HAP-1 (cell line): ENCODE measurements at regions not wholly inside any gene's neighbourhood (a gene's known extent, or its start where the extent isn't known, plus 50 kb on each side); places are given as distances from the start of the nearest gene placed in this dataset.
A peak's percentile ranks its signal among the peaks of the same experiment; 100 is the strongest.

Experiments
- DNase-seq, 2 experiments: peaks; one replicate each; pipeline ENCODE4 v3.0.0-alpha.2; 2016 to 2020; ENCODE audit warnings: low spot score in 2 of 2
- H3K27me3 ChIP-seq: fragments of 250-450 bp; sonication (Bioruptor Pico); 2 replicates; pipeline ENCODE4 v1.5.1; 2020; ENCODE audit warnings: low read depth, mild to moderate bottlenecking, moderate library complexity
- H3K36me3 ChIP-seq: fragments of 250-450 bp; sonication (Bioruptor Pico); replicated peaks from 2 replicates; pipeline ENCODE4 v1.5.1; 2020; ENCODE audit warnings: mild to moderate bottlenecking
- H3K4me1 ChIP-seq: fragments of 250-450 bp; sonication (Bioruptor Pico); 2 replicates; pipeline ENCODE4 v1.5.1; 2020; ENCODE audit warnings: mild to moderate bottlenecking
- H3K4me3 ChIP-seq: fragments of 250-450 bp; sonication (Bioruptor Pico); 2 replicates; pipeline ENCODE4 v1.5.1; 2020; ENCODE audit warnings: mild to moderate bottlenecking, moderate library complexity
- H3K9me3 ChIP-seq: fragments of 250-450 bp; sonication (Bioruptor Pico); 2 replicates; pipeline ENCODE4 v1.5.1; 2020; ENCODE audit warnings: mild to moderate bottlenecking, moderate library complexity
- in situ Hi-C: fragments of 300-500 bp; cut with MboI; formaldehyde crosslinking; loops from 3 replicates; pipeline ENCODE4 v1.14.3; 2020; ENCODE audit warnings: low sequenced_read_pairs, inconsistent platforms, mixed read lengths

- Histone ChIP-seq H3K4me3 (no peak overlapping the region), H3K4me1 (no peaks in the 10 kb centered on the region), H3K27me3 (no peaks in the 10 kb centered on the region), H3K36me3 (no peaks in the 10 kb centered on the region), H3K9me3 (0 out of 2 replicates have a peak, but pooled peaks cover 7% of the 10 kb centered on the region)
- in situ Hi-C loops, result no loop called here
- no peak for DNase-seq
Observed at GRCh38 chr12:30025317-30025716, 241.6 kb upstream of the TMTC1 start.

- in situ Hi-C loops, result no loop called here
- 0 out of 2 replicates have a peak, but pooled peaks cover 7% of the 10 kb centered on the region for H3K9me3 ChIP-seq
- H3K36me3 ChIP-seq, result no peaks in the 10 kb centered on the region
- H3K4me1 ChIP-seq, result no peaks in the 10 kb centered on the region
- H3K27me3 ChIP-seq, result no peaks in the 10 kb centered on the region
- no peak overlapping the region for H3K4me3 ChIP-seq
- no peak for DNase-seq
Observed at GRCh38 chr12:30023186-30023585, 239.4 kb upstream of the TMTC1 start.

DNA sequence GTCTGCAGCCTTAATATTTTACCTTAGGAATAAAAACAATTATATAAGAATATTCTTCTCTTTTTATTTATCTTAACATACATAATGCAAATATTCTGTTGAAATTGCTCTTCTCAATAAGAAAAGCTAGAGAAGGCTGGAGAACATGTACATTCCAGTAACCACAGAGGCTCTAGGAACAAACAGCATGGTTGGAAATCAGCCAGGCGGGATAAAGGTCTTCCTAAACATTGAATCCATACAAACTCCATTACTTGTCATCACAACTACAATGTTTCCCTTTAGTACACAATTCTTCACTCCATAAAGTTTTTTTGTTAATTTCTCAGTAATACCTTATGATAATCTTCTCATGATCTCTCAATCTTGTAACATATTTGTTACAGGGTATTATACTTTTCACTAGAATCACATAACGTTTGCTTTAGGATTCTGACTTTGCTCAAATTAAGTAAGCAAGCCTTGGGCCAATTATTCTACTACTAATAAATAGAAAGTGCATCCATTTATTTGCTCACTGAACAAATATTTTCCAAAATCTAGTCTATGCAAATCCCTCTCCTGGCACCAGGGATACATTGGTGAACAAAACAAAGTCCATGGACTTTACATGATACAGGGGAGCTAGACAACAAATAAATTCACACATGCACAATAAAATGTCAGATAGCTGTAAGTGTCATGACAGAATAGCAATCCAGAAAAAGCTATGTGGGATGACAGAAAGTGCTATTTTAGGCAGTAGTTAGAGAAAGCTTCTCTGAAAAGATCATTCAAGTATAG is 237.5 kb upstream of the TMTC1 start:
- Histone ChIP-seq H3K36me3 (no peaks in the 10 kb centered on the region), H3K4me3 (no peak overlapping the region), H3K27me3 (no peaks in the 10 kb centered on the region), H3K9me3 (0 out of 2 replicates have a peak, but pooled peaks cover 7% of the 10 kb centered on the region), H3K4me1 (no peaks in the 10 kb centered on the region)
- DNase-seq, result no peak
- in situ Hi-C loops, result no loop called here

- Histone ChIP-seq H3K4me1 (no peaks in the 10 kb centered on the region), H3K27me3 (no peaks in the 10 kb centered on the region), H3K36me3 (no peaks in the 10 kb centered on the region), H3K9me3 (0 out of 2 replicates have a peak, but pooled peaks cover 2% of the 10 kb centered on the region), H3K4me3 (no peak overlapping the region)
- no peak for DNase-seq
- in situ Hi-C loops, result no loop called here
Observed at GRCh38 chr12:30019366-30020140, 235.8 kb upstream of the TMTC1 start.

- no peaks in the 10 kb centered on the region for H3K9me3 ChIP-seq
- H3K4me1 ChIP-seq, result peaks cover 9% of the 10 kb centered on the region; the same call in 1 of the 2 replicates
- DNase-seq, result no peak
- no peak overlapping the region for H3K4me3 ChIP-seq
- in situ Hi-C loops, result no loop called here
- no peaks in the 10 kb centered on the region for H3K36me3 ChIP-seq
- no peaks in the 10 kb centered on the region for H3K27me3 ChIP-seq
Observed at GRCh38 chr12:30016540-30017055, 232.9 kb upstream of the TMTC1 start.

DNA sequence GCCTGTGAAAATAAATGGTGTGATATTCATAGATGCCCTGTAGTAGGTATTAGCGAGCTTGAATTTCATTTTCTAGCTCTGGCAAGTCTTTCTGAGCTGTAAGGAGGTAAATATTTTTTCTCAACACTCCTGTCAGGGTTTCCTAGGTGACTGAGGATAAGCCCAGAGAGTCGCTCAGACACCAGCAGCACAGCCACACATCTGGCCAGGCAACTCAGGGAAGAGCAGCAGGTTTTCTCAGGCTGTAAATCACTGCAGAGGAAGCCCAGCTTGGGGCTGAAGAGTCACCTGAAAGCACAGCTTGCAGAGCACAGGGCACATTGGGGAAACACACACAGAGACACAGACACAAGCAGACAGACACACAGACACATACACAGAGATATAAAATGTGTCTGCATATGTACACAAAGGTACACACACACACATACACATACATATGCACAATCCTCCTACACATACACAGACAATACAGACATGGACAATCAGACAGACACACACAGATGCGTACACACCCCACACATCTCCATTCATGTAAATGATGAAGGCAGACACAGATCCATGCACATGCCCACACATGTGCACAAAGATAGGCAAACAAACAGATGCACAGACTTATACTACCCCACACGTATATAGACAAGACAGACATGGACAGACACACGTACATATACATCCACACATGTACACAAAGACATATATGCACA is 232.0 kb upstream of the TMTC1 start:
- no peaks in the 10 kb centered on the region for H3K36me3 ChIP-seq
- no peaks in the 10 kb centered on the region for H3K9me3 ChIP-seq
- no peaks in the 10 kb centered on the region for H3K27me3 ChIP-seq
- in situ Hi-C loops, result no loop called here
- no peak overlapping the region for H3K4me3 ChIP-seq
- peaks cover 14% of the 10 kb centered on the region for H3K4me1 ChIP-seq
- DNase-seq, result no peak

DNA sequence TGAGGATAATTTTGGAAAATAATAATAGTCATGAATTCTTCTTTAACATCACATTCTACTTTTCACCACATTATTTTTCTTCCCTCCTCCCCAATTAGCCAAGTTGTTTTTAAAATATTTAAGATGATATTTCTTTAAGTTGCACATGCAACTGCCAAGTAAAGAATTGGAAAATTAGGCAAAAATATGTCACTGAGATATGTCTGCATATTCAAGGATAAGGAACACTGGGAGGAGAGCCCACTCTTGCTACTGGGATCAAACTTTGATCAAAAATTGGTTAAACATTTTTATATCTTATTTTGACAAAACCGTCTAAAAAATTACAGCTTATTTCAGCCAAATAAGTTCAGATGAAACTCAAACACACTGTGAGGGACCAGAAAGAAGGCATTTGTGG is 231.2 kb upstream of the TMTC1 start:
- peaks cover 19% of the 10 kb centered on the region for H3K4me1 ChIP-seq
- no peak overlapping the region for H3K4me3 ChIP-seq
- DNase-seq, result no peak
- no peaks in the 10 kb centered on the region for H3K9me3 ChIP-seq
- H3K36me3 ChIP-seq, result no peaks in the 10 kb centered on the region
- in situ Hi-C loops, result no loop called here
- no peaks in the 10 kb centered on the region for H3K27me3 ChIP-seq

DNA sequence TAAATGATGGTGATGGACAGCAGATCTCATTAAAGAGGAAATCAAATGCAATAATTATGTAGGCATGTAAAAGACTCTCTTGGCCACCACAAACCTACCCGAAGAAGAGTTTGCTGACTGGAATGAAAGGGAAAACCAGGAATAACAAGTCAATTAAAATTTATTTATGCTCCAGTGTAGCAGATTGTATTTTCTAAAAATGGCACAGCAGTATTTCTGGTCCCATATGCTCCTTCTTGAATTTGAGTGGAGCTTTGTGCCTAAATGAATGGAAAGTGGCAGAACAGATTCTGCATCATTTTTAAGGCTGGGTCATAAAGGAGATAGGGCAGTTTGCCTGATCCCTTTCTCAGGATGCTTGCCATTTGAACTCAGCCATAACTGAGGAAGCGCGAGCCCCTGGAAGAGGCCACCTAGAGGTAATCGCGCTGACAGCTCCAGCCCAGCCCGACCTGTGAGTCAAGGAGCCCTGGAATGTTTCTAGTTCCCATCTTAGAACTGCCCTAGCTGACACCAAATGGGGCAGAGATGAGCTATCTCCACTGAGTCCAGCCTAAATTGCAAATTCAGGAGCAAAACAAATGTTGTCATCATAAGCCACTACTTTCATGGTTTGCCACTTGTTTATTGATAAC is 229.2 kb upstream of the TMTC1 start:
- peak in 1 of 2 experiments; percentile 22 for DNase-seq
- no peaks in the 10 kb centered on the region for H3K27me3 ChIP-seq
- H3K36me3 ChIP-seq, result no peaks in the 10 kb centered on the region
- H3K4me3 ChIP-seq, result no peak overlapping the region
- in situ Hi-C loops, result no loop called here
- H3K4me1 ChIP-seq, result peaks cover 30% of the 10 kb centered on the region
- H3K9me3 ChIP-seq, result no peaks in the 10 kb centered on the region

GRCh38 chr12:30010071-30011052 is 226.6 kb upstream of the TMTC1 start:
- in situ Hi-C loops, result no loop called here
- H3K4me3 ChIP-seq, result no peak overlapping the region

DNA sequence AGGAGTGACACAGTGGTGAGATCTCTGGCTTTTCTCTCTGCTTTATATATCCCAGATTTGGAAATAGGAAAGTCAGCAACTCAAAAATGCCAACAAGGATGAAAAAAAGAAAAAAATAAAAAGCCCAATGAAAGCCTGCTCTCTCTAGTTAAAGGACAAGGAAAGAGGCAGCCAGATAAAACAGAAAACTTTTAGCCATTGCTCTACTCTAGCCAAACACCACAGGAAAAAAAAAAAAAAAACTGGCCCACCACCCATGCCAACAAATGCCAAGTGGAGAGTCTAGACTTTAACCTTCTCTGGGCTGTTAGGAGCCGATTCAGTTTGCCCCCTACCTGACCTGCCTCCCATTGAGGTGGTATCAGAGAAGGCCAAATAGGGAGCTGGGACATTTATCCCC is 222.3 kb upstream of the TMTC1 start:
- H3K27me3 ChIP-seq, result no peaks in the 10 kb centered on the region
- in situ Hi-C loops, result no loop called here

More at GRCh38 chr12:30010071-30011052, 226.6 kb upstream of the TMTC1 start:
- peak; percentile 20 to 91 for DNase-seq
- Histone ChIP-seq H3K4me1 (peaks cover 30% of the 10 kb centered on the region), H3K27me3 (no peaks in the 10 kb centered on the region), H3K36me3 (no peaks in the 10 kb centered on the region), H3K9me3 (no peaks in the 10 kb centered on the region)

GRCh38 chr12:30003321-30003720 is 219.6 kb upstream of the TMTC1 start:
- Histone ChIP-seq H3K9me3 (no peaks in the 10 kb centered on the region; the same call in 1 of the 2 replicates), H3K4me3 (no peak overlapping the region), H3K27me3 (no peaks in the 10 kb centered on the region), H3K4me1 (peaks cover 29% of the 10 kb centered on the region), H3K36me3 (no peaks in the 10 kb centered on the region)
- in situ Hi-C loops, result no loop called here
- DNase-seq, result no peak

More for the DNA sequence above, 222.3 kb upstream of the TMTC1 start:
- Histone ChIP-seq H3K4me1 (peaks cover 34% of the 10 kb centered on the region), H3K4me3 (no peak overlapping the region), H3K36me3 (no peaks in the 10 kb centered on the region), H3K9me3 (no peaks in the 10 kb centered on the region)
- no peak for DNase-seq

GRCh38 chr12:30002677-30003076 is 218.9 kb upstream of the TMTC1 start:
- H3K9me3 ChIP-seq, result no peaks in the 10 kb centered on the region; the same call in 1 of the 2 replicates
- H3K4me3 ChIP-seq, result no peak overlapping the region
- no peaks in the 10 kb centered on the region for H3K27me3 ChIP-seq
- DNase-seq, result no peak
- in situ Hi-C loops, result no loop called here
- peaks cover 29% of the 10 kb centered on the region for H3K4me1 ChIP-seq
- no peaks in the 10 kb centered on the region for H3K36me3 ChIP-seq
